IPS-18c (cell line): ENCODE measurements at regions not wholly inside any gene's neighbourhood (a gene's known extent, or its start where the extent isn't known, plus 50 kb on each side); places are given as distances from the start of the nearest gene placed in this dataset.
"Not testable (repeated sequence)": the region's sequence is repeated elsewhere in the genome, so short reads cannot be mapped to it uniquely, and the experiment has no call there.

Experiments
- H3K4me3 ChIP-seq: 2 replicates; pipeline ENCODE4 v1.7.0; 2013; ENCODE audit warnings: low read depth, mild to moderate bottlenecking, low read length, moderate library complexity; ENCODE audit not compliant: insufficient read depth
- H3K9me3 ChIP-seq: one replicate; pipeline ENCODE4 v1.6.1; 2013; ENCODE audit warnings: mild to moderate bottlenecking, low read length, moderate library complexity; ENCODE audit not compliant: control insufficient read depth, insufficient read depth

- Histone ChIP-seq H3K4me3 (peak overlapping the region; percentile 66), H3K9me3 (peaks cover 20% of the 10 kb centered on the region)
Observed at GRCh38 chr9:63816751-63817621, 1468.0 kb downstream of the FOXD4L5 start.

- H3K4me3 ChIP-seq = not testable (repeated sequence)
- H3K9me3 ChIP-seq = peaks cover 20% of the 10 kb centered on the region
Observed at GRCh38 chr9:63814970-63815669, 1469.9 kb downstream of the FOXD4L5 start.

GRCh38 chr9:63813391-63814021 lies 1471.5 kb downstream of the FOXD4L5 start:
- H3K9me3 ChIP-seq = peaks cover 20% of the 10 kb centered on the region
- not testable (repeated sequence) for H3K4me3 ChIP-seq

GRCh38 chr9:63812822-63813221 lies 1472.2 kb downstream of the FOXD4L5 start:
- H3K4me3 ChIP-seq = not testable (repeated sequence)
- peaks cover 15% of the 10 kb centered on the region for H3K9me3 ChIP-seq

- not testable (repeated sequence) for H3K4me3 ChIP-seq, H3K9me3 ChIP-seq
Observed at GRCh38 chr9:63804205-63804604, 1480.8 kb downstream of the FOXD4L5 start.

GRCh38 chr9:63794081-63794685 lies 1490.8 kb downstream of the FOXD4L5 start:
- not testable (repeated sequence) for H3K9me3 ChIP-seq, H3K4me3 ChIP-seq

GRCh38 chr9:63787454-63787853 lies 1497.6 kb downstream of the FOXD4L5 start:
- not testable (repeated sequence) for H3K9me3 ChIP-seq

GRCh38 chr9:63785059-63785458 lies 1500.0 kb downstream of the FOXD4L5 start:
- not testable (repeated sequence) for H3K9me3 ChIP-seq, H3K4me3 ChIP-seq

More at GRCh38 chr9:63787454-63787853, 1497.6 kb downstream of the FOXD4L5 start:
- not testable (repeated sequence) for H3K4me3 ChIP-seq

GRCh38 chr9:63784421-63784820 lies 1500.6 kb downstream of the FOXD4L5 start:
- H3K4me3 ChIP-seq, H3K9me3 ChIP-seq: not testable (repeated sequence)

- H3K4me3 ChIP-seq, H3K9me3 ChIP-seq: not testable (repeated sequence)
Observed at GRCh38 chr9:63781817-63782439, 1503.1 kb downstream of the FOXD4L5 start.

GRCh38 chr9:63781390-63781789 lies 1503.6 kb downstream of the FOXD4L5 start:
- H3K9me3 ChIP-seq, H3K4me3 ChIP-seq: not testable (repeated sequence)

GRCh38 chr9:63776220-63776619 lies 1508.8 kb downstream of the FOXD4L5 start:
- not testable (repeated sequence) for H3K4me3 ChIP-seq, H3K9me3 ChIP-seq

GRCh38 chr9:63775092-63775426 lies 1510.0 kb downstream of the FOXD4L5 start:
- not testable (repeated sequence) for H3K4me3 ChIP-seq, H3K9me3 ChIP-seq

- H3K4me3 ChIP-seq, H3K9me3 ChIP-seq: not testable (repeated sequence)
Observed at GRCh38 chr9:63774369-63775091, 1510.5 kb downstream of the FOXD4L5 start.

GRCh38 chr9:63762230-63762629 lies 1522.8 kb downstream of the FOXD4L5 start:
- not testable (repeated sequence) for H3K9me3 ChIP-seq, H3K4me3 ChIP-seq

GRCh38 chr9:63729021-63729420 lies 1556.0 kb downstream of the FOXD4L5 start:
- not testable (repeated sequence) for H3K9me3 ChIP-seq

GRCh38 chr9:63728287-63728686 lies 1556.7 kb downstream of the FOXD4L5 start:
- Histone ChIP-seq H3K9me3 (peaks cover 5% of the 10 kb centered on the region), H3K4me3 (no peak overlapping the region; the same call in 1 of the 2 replicates)

More at GRCh38 chr9:63729021-63729420, 1556.0 kb downstream of the FOXD4L5 start:
- not testable (repeated sequence) for H3K4me3 ChIP-seq
